Sigmoid colon (tissue), 4 donors: ENCODE measurements at regions not wholly inside any gene's neighbourhood (a gene's known extent, or its start where the extent isn't known, plus 50 kb on each side); places are given as distances from the start of the nearest gene placed in this dataset.

ENCODE experiments used
- EP300 ChIP-seq, 4 donors: sonication (generic); formaldehyde crosslinking; IDR thresholded peaks; one replicate each; pipeline ENCODE4 v1.6.1; 2017; ENCODE audit warnings: antibody characterized with exemption in 4 of 4
- POLR2A ChIP-seq, 2 donors: fragments of 450-650 bp; IDR thresholded peaks; one replicate each; pipeline ENCODE4 v1.6.1; 2016; ENCODE audit warnings: antibody characterized with exemption in 2 of 2, mild to moderate bottlenecking in 2 of 2, moderate library complexity in 2 of 2
- POLR2AphosphoS5 ChIP-seq, 4 donors: sonication (generic); formaldehyde crosslinking; IDR thresholded peaks; one replicate each; pipeline ENCODE4 v1.6.1; 2017; ENCODE audit warnings: antibody characterized with exemption in 4 of 4
- TF ChIP-seq, protein P1 (sequence below), 4 experiments: fragments of 450-650 bp in 3 of 4; fragments of 200-600 bp in 1 of 4; IDR thresholded peaks; one replicate each; pipeline ENCODE4 v1.5.1; 2016 to 2019; ENCODE audit warnings: antibody characterized with exemption in 4 of 4, mild to moderate bottlenecking in 3 of 4, moderate library complexity in 2 of 4

DNA sequence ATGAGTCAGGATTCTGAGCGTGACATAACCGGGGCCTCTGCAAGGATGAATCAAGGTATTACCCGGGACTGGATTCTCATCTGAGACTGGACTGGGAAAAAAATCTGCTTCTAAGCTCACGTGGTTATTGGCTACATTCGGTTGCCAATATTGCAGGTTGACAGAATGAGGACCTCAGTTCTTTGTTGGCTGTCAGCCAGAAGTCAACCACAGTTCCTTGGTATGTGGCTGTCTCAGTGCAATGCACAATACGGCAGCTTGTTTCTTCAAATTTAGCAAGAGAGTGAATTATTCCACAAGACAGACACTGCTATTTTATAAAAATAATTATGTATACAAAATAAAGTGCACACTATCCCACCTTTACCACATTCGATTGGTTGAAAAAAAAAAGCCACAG lies 424.2 kb downstream of the KLHL4 start:
- TF ChIP-seq EP300 (IDR thresholded peaks at IDR 0.05) (no peak), POLR2AphosphoS5 (IDR thresholded peaks at IDR 0.05) (no peak), POLR2A (IDR thresholded peaks at IDR 0.05) (no peak)
- TF ChIP-seq, protein P1, sequence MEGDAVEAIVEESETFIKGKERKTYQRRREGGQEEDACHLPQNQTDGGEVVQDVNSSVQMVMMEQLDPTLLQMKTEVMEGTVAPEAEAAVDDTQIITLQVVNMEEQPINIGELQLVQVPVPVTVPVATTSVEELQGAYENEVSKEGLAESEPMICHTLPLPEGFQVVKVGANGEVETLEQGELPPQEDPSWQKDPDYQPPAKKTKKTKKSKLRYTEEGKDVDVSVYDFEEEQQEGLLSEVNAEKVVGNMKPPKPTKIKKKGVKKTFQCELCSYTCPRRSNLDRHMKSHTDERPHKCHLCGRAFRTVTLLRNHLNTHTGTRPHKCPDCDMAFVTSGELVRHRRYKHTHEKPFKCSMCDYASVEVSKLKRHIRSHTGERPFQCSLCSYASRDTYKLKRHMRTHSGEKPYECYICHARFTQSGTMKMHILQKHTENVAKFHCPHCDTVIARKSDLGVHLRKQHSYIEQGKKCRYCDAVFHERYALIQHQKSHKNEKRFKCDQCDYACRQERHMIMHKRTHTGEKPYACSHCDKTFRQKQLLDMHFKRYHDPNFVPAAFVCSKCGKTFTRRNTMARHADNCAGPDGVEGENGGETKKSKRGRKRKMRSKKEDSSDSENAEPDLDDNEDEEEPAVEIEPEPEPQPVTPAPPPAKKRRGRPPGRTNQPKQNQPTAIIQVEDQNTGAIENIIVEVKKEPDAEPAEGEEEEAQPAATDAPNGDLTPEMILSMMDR (IDR thresholded peaks at IDR 0.05) = no peak
